T1000 (cell line): ENCODE measurements at regions not wholly inside any gene's neighbourhood (a gene's known extent, or its start where the extent isn't known, plus 50 kb on each side); places are given as distances from the start of the nearest gene placed in this dataset.
A peak's percentile ranks its signal among the peaks of the same experiment; 100 is the strongest.
"Not testable (repeated sequence)": the region's sequence is repeated elsewhere in the genome, so short reads cannot be mapped to it uniquely, and the experiment has no call there.

Experiments
- DNase-seq: peaks from one replicate; lab custom pipeline; 2025; ENCODE audit warnings: mixed read lengths; lab: John Stamatoyannopoulos, UW

GRCh38 chr7:68087401-68087800 lies 1090.8 kb downstream of the TYW1 start:
- DNase-seq = no peak

GRCh38 chr7:68088879-68089278 lies 1092.2 kb downstream of the TYW1 start:
- no peak for DNase-seq

DNA sequence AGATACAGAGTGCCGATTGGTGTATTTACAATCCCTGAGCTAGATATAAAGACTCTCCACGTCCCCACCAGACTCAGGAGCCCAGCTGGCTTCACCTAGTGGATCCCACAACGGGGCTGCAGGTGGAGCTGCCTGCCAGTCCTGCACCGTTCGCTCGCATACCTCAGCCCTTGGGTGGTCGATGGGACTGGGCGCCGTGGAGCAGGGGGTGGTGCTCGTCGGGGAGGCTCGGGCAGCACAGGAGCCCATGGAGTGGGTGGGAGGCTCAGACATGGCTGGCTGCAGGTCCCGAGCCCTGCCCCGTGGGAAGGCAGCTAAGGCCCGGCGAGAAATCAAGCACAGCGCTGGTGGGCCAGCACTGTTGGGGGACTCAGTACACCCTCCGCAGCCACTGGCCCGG lies 1093.6 kb downstream of the TYW1 start:
- DNase-seq = not testable (repeated sequence)

- DNase-seq = no peak
These were observed 1106.7 kb downstream of the TYW1 start for GRCh38 chr7:68103319-68103718.

DNA sequence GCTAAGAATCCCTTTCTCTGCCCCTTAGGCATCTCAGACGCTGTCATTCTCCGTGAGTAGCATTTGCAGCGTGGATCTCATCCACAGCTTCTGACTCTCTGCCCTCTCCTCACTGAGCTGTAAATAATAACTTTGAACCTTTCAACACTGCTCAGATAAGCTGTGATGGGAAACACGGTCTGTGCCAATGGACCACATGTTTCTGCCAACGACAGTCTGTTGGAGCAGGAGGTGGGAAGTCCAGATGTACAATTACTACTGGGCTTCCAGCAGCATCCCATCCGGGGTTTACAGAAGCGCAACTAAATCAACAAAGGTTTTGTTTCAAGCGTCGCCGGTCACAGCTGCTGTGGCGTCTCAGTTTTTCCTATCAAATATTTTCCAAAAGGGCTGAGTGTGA lies 1110.6 kb downstream of the TYW1 start:
- DNase-seq = no peak

DNA sequence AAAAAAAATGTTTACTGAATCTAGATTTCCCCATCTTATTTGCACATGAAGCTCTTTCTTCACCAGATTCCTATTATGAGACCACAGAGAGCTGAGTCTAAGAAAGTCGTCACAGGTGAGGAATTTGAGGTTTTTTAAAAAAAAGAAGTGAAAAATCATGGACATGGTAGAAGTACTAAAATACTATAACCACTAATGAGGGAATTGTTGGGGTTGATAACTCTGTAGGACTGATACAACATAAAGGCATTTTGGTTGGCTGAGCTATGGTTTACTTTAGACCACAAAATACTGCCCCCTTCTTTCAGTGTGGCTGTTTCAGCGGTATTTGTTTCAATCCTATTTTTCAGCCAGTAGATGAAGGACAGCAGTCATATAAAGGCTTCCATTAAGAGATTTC lies 1111.3 kb downstream of the TYW1 start:
- DNase-seq = no peak

GRCh38 chr7:68109299-68109698 lies 1112.7 kb downstream of the TYW1 start:
- DNase-seq = no peak

DNA sequence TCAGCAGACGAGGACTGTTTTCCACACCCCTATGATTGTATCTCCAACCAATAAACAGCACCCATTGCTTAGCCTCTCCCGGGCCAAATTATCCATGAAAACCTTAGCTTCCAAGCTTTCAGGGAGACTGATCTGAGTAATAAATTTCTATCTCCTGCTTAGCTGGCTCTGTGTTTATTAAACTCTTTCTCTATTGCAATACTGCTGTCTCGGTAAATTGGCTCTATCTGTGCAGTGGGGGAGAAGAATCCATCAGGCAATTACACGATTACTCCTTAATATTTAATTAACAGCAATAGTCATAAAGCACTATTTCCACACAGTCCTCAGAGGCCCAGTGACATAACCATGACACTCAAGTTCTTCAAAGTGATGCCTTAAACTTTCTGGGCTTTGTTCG lies 1122.8 kb downstream of the TYW1 start:
- peak; percentile 69 for DNase-seq

DNA sequence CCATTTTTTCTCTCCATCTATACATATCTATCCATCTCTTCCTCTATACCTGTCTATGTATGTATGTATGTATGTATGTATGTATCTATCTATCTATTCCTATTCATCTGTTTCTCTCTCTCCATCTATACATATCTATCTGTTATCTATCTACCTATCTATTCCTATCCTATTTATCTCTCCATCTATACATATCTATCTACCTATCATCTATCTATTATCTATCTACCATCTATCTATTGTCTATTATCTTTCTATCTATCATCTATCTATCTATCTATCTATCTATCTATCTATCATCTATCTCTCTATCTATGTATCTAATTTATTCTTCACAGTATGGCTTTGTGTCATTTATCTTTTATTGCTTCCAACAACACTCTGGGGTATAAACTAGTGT lies 1124.4 kb downstream of the TYW1 start:
- no peak for DNase-seq

DNA sequence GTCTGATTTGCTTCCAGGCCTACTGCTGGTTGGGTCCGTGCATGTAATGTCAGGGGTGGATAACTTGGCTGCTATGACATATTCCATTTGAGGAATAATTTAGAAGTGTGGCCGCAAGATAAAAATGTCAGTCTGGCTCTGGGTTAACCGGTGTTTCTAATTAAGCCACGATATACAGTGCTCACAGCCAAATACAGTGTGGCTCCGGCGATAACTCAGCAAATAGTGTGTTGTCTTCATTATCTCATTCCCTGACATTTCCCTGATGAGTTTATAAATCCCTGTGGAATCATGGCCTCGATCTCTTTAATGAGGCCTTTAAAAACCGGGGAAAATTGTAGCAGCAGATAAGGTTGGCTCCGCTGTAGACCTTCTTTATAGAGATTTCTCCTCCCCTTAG lies 1125.0 kb downstream of the TYW1 start:
- DNase-seq = no peak

- no peak for DNase-seq
These were observed 1126.2 kb downstream of the TYW1 start for GRCh38 chr7:68122801-68123200.

- no peak for DNase-seq
These were observed 1128.5 kb downstream of the TYW1 start for GRCh38 chr7:68125168-68125567.

DNA sequence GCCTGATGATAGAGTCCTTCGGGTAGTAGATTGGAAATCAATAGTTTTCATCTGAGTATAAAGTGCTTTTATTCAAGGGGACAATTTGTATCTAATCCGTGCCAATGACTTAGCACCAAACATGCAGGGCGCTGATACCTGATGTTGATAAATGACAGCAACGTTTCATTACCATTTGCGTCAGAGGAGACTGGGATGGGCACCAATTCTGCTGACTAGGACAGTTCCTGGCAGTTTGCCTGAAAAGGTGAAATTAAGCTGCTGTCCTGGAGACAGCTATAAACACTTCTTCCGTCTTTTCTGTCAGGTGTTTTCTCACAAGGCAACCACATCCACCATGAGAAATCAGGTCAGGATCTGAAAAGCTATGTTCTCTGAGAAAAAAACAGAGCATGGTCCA lies 1136.4 kb downstream of the TYW1 start:
- no peak for DNase-seq

DNA sequence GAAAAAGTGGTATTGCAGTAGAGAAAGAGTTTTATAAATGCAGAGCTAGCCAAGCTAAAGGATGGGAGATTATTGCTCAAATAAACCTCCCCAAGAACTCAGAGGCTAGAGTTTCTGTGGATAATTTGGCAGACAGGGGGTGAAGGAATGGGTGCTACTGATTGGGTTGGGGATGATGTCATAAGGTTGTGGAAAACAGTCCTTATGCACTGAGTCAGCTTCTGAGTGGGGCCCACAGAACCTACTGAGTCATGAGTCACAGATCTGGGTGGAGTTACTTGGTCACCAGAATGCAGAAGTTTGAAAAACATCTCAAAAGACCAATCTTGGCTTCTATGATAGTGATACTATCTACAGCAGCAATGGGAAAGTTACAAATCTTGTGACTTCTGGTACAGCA lies 1146.7 kb downstream of the TYW1 start:
- DNase-seq = peak; percentile 8

- no peak for DNase-seq
These were observed 1150.3 kb downstream of the TYW1 start for GRCh38 chr7:68146983-68147382.

- no peak for DNase-seq
These were observed 1151.1 kb downstream of the TYW1 start for GRCh38 chr7:68147614-68148238.

DNA sequence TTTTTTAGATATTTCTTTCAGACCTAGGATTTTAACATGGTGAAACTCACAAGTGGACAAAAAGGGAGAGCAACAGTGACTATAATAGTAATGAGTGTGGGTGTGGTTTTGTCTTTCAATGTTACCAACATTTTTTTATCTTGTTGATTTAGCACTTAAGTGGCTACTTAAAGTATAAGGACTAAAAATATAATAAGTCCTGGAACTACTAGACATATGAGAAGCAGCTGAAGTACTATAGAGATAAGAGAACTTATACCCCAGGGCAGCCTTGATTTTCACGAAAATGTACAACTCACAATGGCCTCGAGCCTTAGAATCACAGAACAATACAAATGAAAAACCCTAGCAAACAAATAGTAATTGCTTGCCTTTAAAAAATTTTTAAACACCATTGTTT lies 1151.8 kb downstream of the TYW1 start:
- no peak for DNase-seq

DNA sequence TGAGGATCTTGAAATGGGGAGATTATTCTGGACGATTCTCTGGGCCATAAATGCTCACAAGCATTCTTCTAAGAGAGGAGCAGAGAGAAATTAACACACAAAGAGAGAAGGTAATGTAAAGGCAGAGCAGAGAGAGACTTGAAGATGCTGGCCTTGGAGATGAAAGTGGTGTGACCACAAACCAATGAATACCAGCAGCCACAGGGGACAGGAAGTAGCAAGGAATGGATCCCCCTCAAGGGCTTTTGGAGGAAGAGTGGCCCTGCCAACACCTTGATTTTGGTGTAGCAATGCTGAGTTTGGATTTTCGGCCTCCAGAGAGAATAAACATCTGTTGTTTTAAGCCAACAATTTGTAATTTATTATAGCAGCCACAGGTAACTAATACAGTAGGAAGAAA lies 1155.6 kb downstream of the TYW1 start:
- no peak for DNase-seq

DNA sequence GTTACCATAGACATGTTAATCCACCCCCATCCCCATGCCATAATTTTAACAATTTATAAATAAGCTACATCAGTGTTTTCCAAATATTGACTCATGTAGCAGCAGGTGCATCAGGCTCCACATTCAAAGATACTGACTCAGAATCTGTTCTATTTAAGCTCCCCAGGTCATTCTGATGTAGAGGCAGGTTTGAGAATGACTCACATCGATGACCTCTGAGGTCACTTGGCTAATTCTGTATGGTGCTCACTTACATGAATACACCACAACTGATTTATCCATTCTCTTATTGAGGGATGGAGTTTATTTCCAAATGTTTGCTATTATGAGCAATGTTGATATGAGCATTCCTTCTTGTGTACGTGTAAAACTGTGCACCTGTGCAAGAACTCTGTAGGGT lies 1159.0 kb downstream of the TYW1 start:
- DNase-seq = no peak

DNA sequence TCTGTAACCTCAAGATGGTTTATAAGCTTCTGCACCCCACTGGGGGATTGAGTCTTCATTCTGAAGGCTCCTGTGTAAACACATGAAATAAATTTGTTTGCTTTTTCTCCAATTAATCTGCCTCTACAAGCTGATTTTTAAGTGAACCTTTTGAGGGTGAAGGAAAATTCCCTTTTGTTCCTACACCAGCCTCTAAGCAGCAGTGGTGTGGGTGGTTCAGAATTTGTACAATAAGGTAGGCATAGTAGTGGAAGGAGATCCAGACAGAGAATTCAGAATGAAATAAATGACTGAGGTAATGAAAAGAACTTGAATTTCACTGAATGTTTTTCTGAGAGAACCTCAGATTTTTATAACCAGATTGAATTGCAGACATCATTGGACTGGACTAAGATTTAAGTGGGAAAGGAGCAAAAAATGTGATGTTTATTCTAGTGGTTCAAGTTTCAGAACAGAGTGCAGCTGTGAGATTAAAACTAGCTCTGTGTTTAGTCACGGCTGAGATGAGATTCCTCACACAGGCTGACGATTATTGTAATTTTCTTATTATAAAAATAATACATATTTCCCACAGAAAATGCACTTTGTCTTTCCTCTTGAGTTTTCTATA lies 1162.2 kb downstream of the TYW1 start:
- DNase-seq = no peak

GRCh38 chr7:68162712-68163111 lies 1166.1 kb downstream of the TYW1 start:
- DNase-seq = no peak

GRCh38 chr7:68166525-68166924 lies 1169.9 kb downstream of the TYW1 start:
- no peak for DNase-seq

DNA sequence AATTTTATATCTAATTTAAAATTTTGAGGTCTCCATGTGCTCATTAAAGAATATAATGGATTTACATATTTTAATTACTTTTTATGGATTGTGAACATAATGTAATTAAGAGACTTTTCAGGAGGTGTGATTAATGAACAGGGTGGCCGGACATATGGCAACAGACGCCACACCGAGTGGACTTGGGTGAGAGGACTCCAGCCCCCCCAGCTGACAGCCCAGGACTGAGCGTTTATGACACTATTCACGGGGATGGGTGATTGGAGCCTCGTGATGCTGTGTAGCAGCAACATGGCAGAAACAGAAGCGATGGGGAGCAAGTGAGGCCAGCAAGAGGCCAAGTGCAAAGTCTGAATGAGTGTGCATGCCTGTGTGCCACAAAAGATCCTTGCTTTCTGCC lies 1176.9 kb downstream of the TYW1 start:
- no peak for DNase-seq

DNA sequence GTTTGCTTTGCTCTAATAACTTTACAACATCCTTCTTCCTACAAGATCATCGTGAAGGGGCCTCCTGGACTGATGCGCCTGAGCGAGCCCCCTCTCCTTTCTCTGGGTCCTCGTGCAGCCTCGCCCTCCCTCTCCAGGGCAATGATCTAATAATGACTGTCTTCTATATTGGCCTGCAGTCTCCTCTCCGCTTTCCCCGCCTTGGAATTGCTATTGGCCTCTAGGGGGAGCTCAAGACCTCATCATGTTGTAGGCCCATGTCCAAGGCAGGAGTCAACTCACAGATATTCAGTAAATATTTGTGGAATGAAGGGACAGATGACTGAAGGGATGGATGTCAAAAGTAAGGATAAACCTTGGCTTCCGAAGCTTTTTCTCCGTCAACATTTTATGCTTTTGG lies 1180.3 kb downstream of the TYW1 start:
- peak; percentile 18 for DNase-seq
